ENCODE measurements at regions not wholly inside any gene's neighbourhood (a gene's known extent, or its start where the extent isn't known, plus 50 kb on each side); places are given as distances from the start of the nearest gene placed in this dataset.

GRCh38 chr14:44658389-44658696 is 151.3 kb upstream of the FSCB start:
- TF ChIP-seq ISL1 (CRISPR knock-in tag; IDR thresholded peaks at IDR 0.05) (no peak), CREB5 (CRISPR knock-in tag; IDR thresholded peaks at IDR 0.05; ENCODE audit: low read depth) (no peak)

Measured in SK-N-SH treated with all-trans-retinoic acid at 6 μM for 48 hours (cell line).